ENCODE measurements at regions not wholly inside any gene's neighbourhood (a gene's known extent, or its start where the extent isn't known, plus 50 kb on each side); places are given as distances from the start of the nearest gene placed in this dataset.

GRCh38 chr12:105839629-105840127 is 299.1 kb downstream of the NUAK1 start:
- Histone ChIP-seq H3K27me3 (peaks cover 8% of the 10 kb centered on the region), H3K4me1 (ENCODE audit: control insufficient read depth in 1 of 2, insufficient read depth in 1 of 2, low read depth in 1 of 2, low read length in 1 of 2) (peaks cover 34% of the 10 kb centered on the region in 2 experiments), H3K9me3 (no peaks in the 10 kb centered on the region), H3K27ac (no peak overlapping the region), H3K4me3 (ENCODE audit: low read depth in 1 of 2, low read length in 1 of 2) (no peak overlapping the region), H3K36me3 (no peaks in the 10 kb centered on the region)
- TF ChIP-seq, protein P1, sequence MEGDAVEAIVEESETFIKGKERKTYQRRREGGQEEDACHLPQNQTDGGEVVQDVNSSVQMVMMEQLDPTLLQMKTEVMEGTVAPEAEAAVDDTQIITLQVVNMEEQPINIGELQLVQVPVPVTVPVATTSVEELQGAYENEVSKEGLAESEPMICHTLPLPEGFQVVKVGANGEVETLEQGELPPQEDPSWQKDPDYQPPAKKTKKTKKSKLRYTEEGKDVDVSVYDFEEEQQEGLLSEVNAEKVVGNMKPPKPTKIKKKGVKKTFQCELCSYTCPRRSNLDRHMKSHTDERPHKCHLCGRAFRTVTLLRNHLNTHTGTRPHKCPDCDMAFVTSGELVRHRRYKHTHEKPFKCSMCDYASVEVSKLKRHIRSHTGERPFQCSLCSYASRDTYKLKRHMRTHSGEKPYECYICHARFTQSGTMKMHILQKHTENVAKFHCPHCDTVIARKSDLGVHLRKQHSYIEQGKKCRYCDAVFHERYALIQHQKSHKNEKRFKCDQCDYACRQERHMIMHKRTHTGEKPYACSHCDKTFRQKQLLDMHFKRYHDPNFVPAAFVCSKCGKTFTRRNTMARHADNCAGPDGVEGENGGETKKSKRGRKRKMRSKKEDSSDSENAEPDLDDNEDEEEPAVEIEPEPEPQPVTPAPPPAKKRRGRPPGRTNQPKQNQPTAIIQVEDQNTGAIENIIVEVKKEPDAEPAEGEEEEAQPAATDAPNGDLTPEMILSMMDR (IDR thresholded peaks at IDR 0.05): no peak

GRCh38 chr12:105840384-105840783 is 298.4 kb downstream of the NUAK1 start:
- Histone ChIP-seq H3K27ac (no peak overlapping the region), H3K9me3 (no peaks in the 10 kb centered on the region), H3K27me3 (peaks cover 15% of the 10 kb centered on the region), H3K36me3 (no peaks in the 10 kb centered on the region), H3K4me1 (ENCODE audit: control insufficient read depth in 1 of 2, insufficient read depth in 1 of 2, low read depth in 1 of 2, low read length in 1 of 2) (peaks cover 27% of the 10 kb centered on the region in 2 experiments), H3K4me3 (ENCODE audit: low read depth in 1 of 2, low read length in 1 of 2) (no peak overlapping the region)
- TF ChIP-seq, protein P1 (IDR thresholded peaks at IDR 0.05): no peak

GRCh38 chr12:105841840-105842239 is 296.9 kb downstream of the NUAK1 start:
- Histone ChIP-seq H3K27me3 (peaks cover 20% of the 10 kb centered on the region), H3K27ac (no peak overlapping the region), H3K36me3 (no peaks in the 10 kb centered on the region), H3K4me1 (ENCODE audit: control insufficient read depth in 1 of 2, insufficient read depth in 1 of 2, low read depth in 1 of 2, low read length in 1 of 2) (peaks cover 12% of the 10 kb centered on the region in 2 experiments), H3K4me3 (ENCODE audit: low read depth in 1 of 2, low read length in 1 of 2) (no peak overlapping the region), H3K9me3 (no peaks in the 10 kb centered on the region)
- TF ChIP-seq, protein P1 (IDR thresholded peaks at IDR 0.05): no peak

DNA sequence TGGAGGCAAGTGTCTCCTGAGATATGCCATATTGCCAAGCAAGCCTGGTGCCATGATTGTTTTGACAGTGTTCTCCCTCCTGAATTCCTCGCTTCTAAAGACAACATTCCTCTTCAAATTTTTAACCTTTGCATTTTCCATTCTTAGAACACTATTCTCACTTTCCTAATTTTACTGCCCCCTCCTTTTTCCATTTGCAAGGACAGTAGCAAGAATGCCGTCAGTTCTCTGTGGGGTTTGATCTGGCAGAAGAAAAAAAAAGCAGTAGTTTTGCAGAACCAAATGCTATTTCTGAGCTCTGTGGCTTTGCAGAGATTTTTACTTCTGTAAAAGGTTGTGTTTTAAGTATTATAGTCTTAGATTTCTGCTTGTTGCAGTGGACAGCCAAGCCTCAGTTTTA is 295.2 kb downstream of the NUAK1 start:
- H3K9me3 ChIP-seq: no peaks in the 10 kb centered on the region
- H3K27ac ChIP-seq: no peak overlapping the region
- H3K27me3 ChIP-seq: peaks cover 20% of the 10 kb centered on the region
- TF ChIP-seq, protein P1 (IDR thresholded peaks at IDR 0.05): no peak
- no peak overlapping the region for H3K4me3 ChIP-seq (ENCODE audit: low read depth in 1 of 2, low read length in 1 of 2)
- H3K36me3 ChIP-seq: no peaks in the 10 kb centered on the region
- H3K4me1 ChIP-seq (ENCODE audit: control insufficient read depth in 1 of 2, insufficient read depth in 1 of 2, low read depth in 1 of 2, low read length in 1 of 2): peaks cover 0 to 10% of the 10 kb centered on the region in 2 experiments

DNA sequence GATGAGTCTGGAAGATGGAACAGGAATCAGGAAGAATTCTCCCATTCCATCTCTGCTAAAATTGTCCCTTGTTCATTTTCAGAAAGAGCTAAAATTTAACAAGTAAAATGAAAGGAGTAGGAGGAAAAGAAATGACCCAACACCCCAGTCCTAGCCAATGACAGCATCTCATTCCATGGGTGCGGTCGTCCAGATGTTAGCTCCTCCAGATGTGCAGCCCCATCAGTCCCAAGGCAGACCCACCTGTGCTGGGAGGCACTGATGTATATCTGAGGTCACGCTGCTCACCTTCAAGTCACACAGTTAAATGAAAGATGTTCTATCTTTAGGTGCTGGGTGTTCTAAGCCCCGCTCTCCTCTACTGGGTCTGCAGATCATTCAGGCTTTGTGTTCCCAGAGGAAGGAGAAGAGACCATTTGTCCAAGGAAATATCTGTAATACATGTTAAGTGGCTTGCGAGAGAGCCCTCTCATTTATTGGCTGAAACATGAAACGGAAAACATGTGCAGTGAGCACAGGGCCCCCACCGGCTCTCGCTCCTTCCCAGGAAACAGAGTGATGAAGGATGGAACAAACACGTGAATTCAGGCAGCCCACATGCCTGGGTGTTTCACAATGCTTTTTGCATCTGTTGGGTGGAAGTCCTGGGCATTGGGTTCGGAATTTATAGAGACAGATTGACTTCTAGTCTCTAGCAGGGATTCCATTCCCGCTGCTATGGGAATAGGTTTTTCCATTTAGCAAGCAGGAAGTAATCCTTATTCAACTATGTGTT is 294.6 kb downstream of the NUAK1 start:
- TF ChIP-seq, protein P1 (IDR thresholded peaks at IDR 0.05): no peak
- H3K27me3 ChIP-seq: peaks cover 20% of the 10 kb centered on the region
- no peaks in the 10 kb centered on the region for H3K9me3 ChIP-seq
- H3K4me3 ChIP-seq (ENCODE audit: low read depth in 1 of 2, low read length in 1 of 2): no peak overlapping the region
- H3K27ac ChIP-seq: no peak overlapping the region
- no peaks in the 10 kb centered on the region for H3K36me3 ChIP-seq
- H3K4me1 ChIP-seq (ENCODE audit: control insufficient read depth in 1 of 2, insufficient read depth in 1 of 2, low read depth in 1 of 2, low read length in 1 of 2): peaks cover 0 to 10% of the 10 kb centered on the region in 2 experiments

All from neutrophil (primary cell).